Spleen (tissue), 7 donors: ENCODE measurements at regions not wholly inside any gene's neighbourhood (a gene's known extent, or its start where the extent isn't known, plus 50 kb on each side); places are given as distances from the start of the nearest gene placed in this dataset.

Source experiments
- CTCF ChIP-seq, 11 experiments: fragments of 200-600 bp in 7 of 11; fragments of 450-650 bp in 4 of 11; sonication (generic) in 4 of 11; IDR thresholded peaks in 8 of 11; conservative IDR thresholded peaks in 3 of 11; 1 replicate in 7 of 11; 2 replicates in 4 of 11; pipeline versions ENCODE4 v1.4.0 to v1.8.0; 2016 to 2021; ENCODE audit warnings: antibody characterized with exemption in 11 of 11, inconsistent platforms in 4 of 11, mild to moderate bottlenecking in 1 of 11
- POLR2A ChIP-seq, 3 donors: fragments of 450-650 bp; IDR thresholded peaks; one replicate each; pipeline ENCODE4 v1.5.1; 2017; ENCODE audit warnings: antibody characterized with exemption in 3 of 3, mild to moderate bottlenecking in 1 of 3
- POLR2AphosphoS5 ChIP-seq, 3 donors: sonication (generic); formaldehyde crosslinking; IDR thresholded peaks; one replicate each; pipeline ENCODE4 v1.5.1; 2017; ENCODE audit warnings: antibody characterized with exemption in 3 of 3
- donor health status: DM: no; HTN: no; CAD: no; lungs with moderate emphysema.
- donor health status: DM: no; HTN: no; CAD: no.
- donor health status: DM: no; HTN: no; CAD: no.

GRCh38 chr6:144742779-144743178 is 457.6 kb downstream of the UTRN start:
- TF ChIP-seq CTCF (IDR thresholded peaks at IDR 0.05 in 8 of 11, conservative IDR thresholded peaks at IDR 0.05 in 3 of 11): no peak
- TF ChIP-seq POLR2A (IDR thresholded peaks at IDR 0.05): no peak
- TF ChIP-seq POLR2AphosphoS5 (IDR thresholded peaks at IDR 0.05): no peak
